ENCODE measurements at regions not wholly inside any gene's neighbourhood (a gene's known extent, or its start where the extent isn't known, plus 50 kb on each side); places are given as distances from the start of the nearest gene placed in this dataset.

GRCh38 chr14:45587142-45587541 is 334.1 kb upstream of the MIS18BP1 start:
- FAIRE-seq (no peak), ATAC-seq (no peak), DNase-seq (ENCODE audit: extremely low read depth in 1 of 4, low spot score in 3 of 4) (no peak)
- ChIA-PET POLR2A (no interaction called here), CTCF (ENCODE audit: low intra/inter-chr PET ratio) (no interaction called here)
- H3K9ac ChIP-seq (ENCODE audit: insufficient read depth in 1 of 2, low read depth in 2 of 2, low read length in 2 of 2), result no peak overlapping the region
- no peak for TF ChIP-seq ETV1 (tag; conservative IDR thresholded peaks at IDR 0.05; ENCODE audit: low read depth)
- no peak for TF ChIP-seq ZNF3 (CRISPR knock-in tag; IDR thresholded peaks at IDR 0.05)
- TF ChIP-seq MLLT1 (IDR thresholded peaks at IDR 0.05), result no peak
- no peak for TF ChIP-seq MTA3 (IDR thresholded peaks at IDR 0.05; ENCODE audit: borderline replicate concordance)
- no peak for TF ChIP-seq SMARCE1 (IDR thresholded peaks at IDR 0.05)
- TF ChIP-seq TBP (optimal IDR thresholded peaks at IDR 0.05; ENCODE audit: low read depth, low read length), result no peak
- TF ChIP-seq ZNF655 (CRISPR knock-in tag; IDR thresholded peaks at IDR 0.05), result no peak
- no peak for TF ChIP-seq FOXA3 (CRISPR knock-in tag; conservative IDR thresholded peaks at IDR 0.05 in 1 of 2, IDR thresholded peaks at IDR 0.05 in 1 of 2)
- no peak for TF ChIP-seq HNRNPUL1 (IDR thresholded peaks at IDR 0.05; ENCODE audit: low read length)
- TF ChIP-seq ZNF282 (CRISPR knock-in tag; IDR thresholded peaks at IDR 0.05), result no peak
- no peak for TF ChIP-seq NR2F6 (CRISPR knock-in tag; IDR thresholded peaks at IDR 0.05)
- TF ChIP-seq KDM4B (IDR thresholded peaks at IDR 0.05; ENCODE audit: borderline replicate concordance in 2 of 2, low read depth in 1 of 2), result no peak
- TF ChIP-seq ZBTB12 (CRISPR knock-in tag; IDR thresholded peaks at IDR 0.05), result no peak
- no peak for TF ChIP-seq NR4A1 (CRISPR knock-in tag; IDR thresholded peaks at IDR 0.05)
- TF ChIP-seq NR4A1 (tag; IDR thresholded peaks at IDR 0.05), result no peak
- TF ChIP-seq PHF8 (IDR thresholded peaks at IDR 0.05; ENCODE audit: borderline replicate concordance, low read length), result no peak
- TF ChIP-seq ZNF644 (tag; IDR thresholded peaks at IDR 0.05; ENCODE audit: low read depth), result no peak
- no peaks in the 10 kb centered on the region for H3K27me3 ChIP-seq (ENCODE audit: control insufficient read depth in 2 of 2, insufficient read depth in 2 of 2, low read length in 2 of 2)
- no peaks in the 10 kb centered on the region for H3K9me3 ChIP-seq (replicated peaks; ENCODE audit: control insufficient read depth, insufficient read depth, low read depth, low read length)
- no peaks in the 10 kb centered on the region for H3K4me1 ChIP-seq (replicated peaks in 1 of 2; ENCODE audit: control insufficient read depth in 2 of 2, insufficient read depth in 2 of 2, low read length in 2 of 2)
- intact Hi-C loops (cut with micrococcal nuclease) (no loop called here), in situ Hi-C loops (cut with MboI) (no loop called here)
- no peak overlapping the region for H3K4me2 ChIP-seq (ENCODE audit: insufficient read depth, low read length)
- no peaks in the 10 kb centered on the region for H3K9me1 ChIP-seq (ENCODE audit: control insufficient read depth, insufficient read depth, low read length)
- H3K36me3 ChIP-seq (ENCODE audit: control insufficient read depth, insufficient read depth, low read length), result no peaks in the 10 kb centered on the region
- no peak overlapping the region for H3K27ac ChIP-seq (ENCODE audit: extremely low read depth, low read depth, low read length)
- no peak overlapping the region for H2AFZ ChIP-seq (ENCODE audit: low read depth, low read length)
- no peak overlapping the region for H3K4me3 ChIP-seq
- no peaks in the 10 kb centered on the region for H3K79me2 ChIP-seq (ENCODE audit: control insufficient read depth, insufficient read depth, low read length)
- no peaks in the 10 kb centered on the region for H4K20me1 ChIP-seq (replicated peaks; ENCODE audit: control insufficient read depth, insufficient read depth, low read length)
- BruUV-seq (replicated peaks), result no TSS peak
- 0% methylated on average over 2 of the region's 3 CpGs for WGBS (ENCODE audit: insufficient coverage, low coverage, missing lambda C conversion rate)
